ENCODE measurements at regions not wholly inside any gene's neighbourhood (a gene's known extent, or its start where the extent isn't known, plus 50 kb on each side); places are given as distances from the start of the nearest gene placed in this dataset.

- Histone ChIP-seq H3K36me3 (ENCODE audit: insufficient read depth, insufficient read length, low read length) (no peaks in the 10 kb centered on the region), H3K9ac (ENCODE audit: insufficient read length, low read depth) (no peak overlapping the region), H3K9me3 (ENCODE audit: insufficient read depth, low read length) (no peaks in the 10 kb centered on the region), H3K4me1 (ENCODE audit: insufficient read depth, insufficient read length) (no peaks in the 10 kb centered on the region), H3K4me3 (ENCODE audit: insufficient read length, low read depth) (no peak overlapping the region), H3K27me3 (ENCODE audit: insufficient read depth, insufficient read length) (no peaks in the 10 kb centered on the region)
- TF ChIP-seq YY1 (IDR thresholded peaks at IDR 0.05; ENCODE audit: insufficient read depth, insufficient read length) (no peak), ZNF274 (IDR thresholded peaks at IDR 0.05; ENCODE audit: low read depth, low read length) (no peak), SUZ12 (IDR thresholded peaks at IDR 0.05; ENCODE audit: extremely low read depth, insufficient read depth, insufficient read length) (no peak)
- no peak for DNase-seq (ENCODE audit: low read depth, low spot score)
These were observed 300.0 kb upstream of the SP8 start for GRCh38 chr7:21086688-21087087.

GRCh38 chr7:21089653-21090052 lies 303.0 kb upstream of the SP8 start:
- H3K4me1 ChIP-seq (ENCODE audit: insufficient read depth, insufficient read length) = no peaks in the 10 kb centered on the region
- no peak overlapping the region for H3K9ac ChIP-seq (ENCODE audit: insufficient read length, low read depth)
- H3K4me3 ChIP-seq (ENCODE audit: insufficient read length, low read depth) = no peak overlapping the region
- no peaks in the 10 kb centered on the region for H3K27me3 ChIP-seq (ENCODE audit: insufficient read depth, insufficient read length)
- no peak for DNase-seq (ENCODE audit: low read depth, low spot score)
- TF ChIP-seq SUZ12 (IDR thresholded peaks at IDR 0.05; ENCODE audit: extremely low read depth, insufficient read depth, insufficient read length) (no peak), YY1 (IDR thresholded peaks at IDR 0.05; ENCODE audit: insufficient read depth, insufficient read length) (no peak), ZNF274 (IDR thresholded peaks at IDR 0.05; ENCODE audit: low read depth, low read length) (no peak)
- H3K9me3 ChIP-seq (ENCODE audit: insufficient read depth, low read length) = no peaks in the 10 kb centered on the region
- no peaks in the 10 kb centered on the region for H3K36me3 ChIP-seq (ENCODE audit: insufficient read depth, insufficient read length, low read length)

DNA sequence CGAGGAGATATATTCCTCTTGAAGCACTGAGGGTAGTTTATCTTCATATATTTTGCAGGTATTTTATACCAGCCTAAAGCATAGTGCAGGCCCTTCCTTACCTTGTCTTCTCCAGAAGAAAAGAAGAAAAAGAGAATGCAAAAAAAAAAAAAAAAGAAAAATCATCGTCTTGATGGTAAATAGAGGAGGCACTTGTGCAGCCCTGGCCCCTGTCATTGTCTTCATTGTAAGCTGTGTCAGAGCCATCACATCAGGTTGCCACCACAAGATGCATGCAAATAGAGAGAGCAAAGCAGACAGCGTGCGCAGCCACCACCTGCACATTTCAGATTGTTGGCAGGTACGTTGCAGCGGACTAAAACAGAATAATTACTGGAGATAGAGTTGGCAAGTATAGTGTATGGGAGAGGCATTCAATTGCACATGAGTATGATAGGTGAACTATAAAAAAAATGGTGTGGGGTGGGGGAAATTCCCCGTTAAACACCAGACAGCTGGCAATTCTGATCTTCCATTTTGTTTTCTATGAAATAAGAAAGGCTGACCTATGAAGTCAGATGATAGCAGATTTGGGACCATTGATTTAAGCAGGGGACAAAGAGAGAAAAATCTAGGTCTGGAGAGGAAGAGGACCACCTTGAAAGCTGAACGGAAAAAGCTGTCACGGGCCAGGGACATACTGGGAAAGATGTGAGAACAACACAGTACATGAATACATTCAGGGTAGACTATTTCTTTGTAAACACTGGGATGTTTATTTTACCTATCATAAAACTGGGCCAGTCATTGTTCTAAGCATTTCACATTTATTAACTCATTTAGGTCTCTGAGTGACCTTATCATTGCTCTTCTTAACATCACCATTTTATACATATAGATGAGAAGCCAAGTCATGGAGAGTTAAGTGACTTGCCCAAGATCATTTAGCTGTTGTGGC lies 306.3 kb upstream of the SP8 start:
- H3K4me3 ChIP-seq (ENCODE audit: insufficient read length, low read depth) = no peak overlapping the region
- no peak for DNase-seq (ENCODE audit: low read depth, low spot score)
- TF ChIP-seq ZNF274 (IDR thresholded peaks at IDR 0.05; ENCODE audit: low read depth, low read length) (no peak), SUZ12 (IDR thresholded peaks at IDR 0.05; ENCODE audit: extremely low read depth, insufficient read depth, insufficient read length) (no peak), YY1 (IDR thresholded peaks at IDR 0.05; ENCODE audit: insufficient read depth, insufficient read length) (no peak)

DNA sequence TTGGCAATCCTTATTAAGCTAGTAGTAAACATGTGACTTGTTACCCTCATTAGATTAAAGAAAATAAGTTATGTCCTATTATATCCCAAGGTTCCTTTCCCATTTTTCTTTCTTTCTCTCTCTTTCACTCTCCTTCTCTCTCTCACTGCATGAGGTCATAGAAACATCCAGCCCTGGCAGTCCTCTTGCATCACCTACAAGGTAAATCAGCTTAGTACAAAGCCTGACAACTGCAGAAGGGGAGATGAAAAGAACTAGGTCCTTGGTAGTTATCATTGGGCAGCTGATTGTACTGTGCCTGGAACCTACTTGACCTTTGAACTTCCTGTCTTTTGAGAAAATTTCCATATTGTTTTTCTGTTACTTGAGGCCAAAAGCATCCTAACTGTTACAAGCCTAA lies 307.9 kb upstream of the SP8 start:
- Histone ChIP-seq H3K4me3 (ENCODE audit: insufficient read length, low read depth) (no peak overlapping the region), H3K27me3 (ENCODE audit: insufficient read depth, insufficient read length) (no peaks in the 10 kb centered on the region), H3K9me3 (ENCODE audit: insufficient read depth, low read length) (no peaks in the 10 kb centered on the region), H3K9ac (ENCODE audit: insufficient read length, low read depth) (no peak overlapping the region), H3K4me1 (ENCODE audit: insufficient read depth, insufficient read length) (no peaks in the 10 kb centered on the region), H3K36me3 (ENCODE audit: insufficient read depth, insufficient read length, low read length) (no peaks in the 10 kb centered on the region)
- TF ChIP-seq YY1 (IDR thresholded peaks at IDR 0.05; ENCODE audit: insufficient read depth, insufficient read length) (no peak), ZNF274 (IDR thresholded peaks at IDR 0.05; ENCODE audit: low read depth, low read length) (no peak), SUZ12 (IDR thresholded peaks at IDR 0.05; ENCODE audit: extremely low read depth, insufficient read depth, insufficient read length) (no peak)
- DNase-seq (ENCODE audit: low read depth, low spot score) = no peak

More for the DNA sequence above, 306.3 kb upstream of the SP8 start:
- Histone ChIP-seq H3K9me3 (ENCODE audit: insufficient read depth, low read length) (no peaks in the 10 kb centered on the region), H3K36me3 (ENCODE audit: insufficient read depth, insufficient read length, low read length) (no peaks in the 10 kb centered on the region), H3K9ac (ENCODE audit: insufficient read length, low read depth) (no peak overlapping the region), H3K27me3 (ENCODE audit: insufficient read depth, insufficient read length) (no peaks in the 10 kb centered on the region), H3K4me1 (ENCODE audit: insufficient read depth, insufficient read length) (no peaks in the 10 kb centered on the region)

GRCh38 chr7:21099432-21099831 lies 312.7 kb upstream of the SP8 start:
- no peak for TF ChIP-seq YY1 (IDR thresholded peaks at IDR 0.05; ENCODE audit: insufficient read depth, insufficient read length)
- no peak for TF ChIP-seq ZNF274 (IDR thresholded peaks at IDR 0.05; ENCODE audit: low read depth, low read length)
- no peak for TF ChIP-seq SUZ12 (IDR thresholded peaks at IDR 0.05; ENCODE audit: extremely low read depth, insufficient read depth, insufficient read length)

DNA sequence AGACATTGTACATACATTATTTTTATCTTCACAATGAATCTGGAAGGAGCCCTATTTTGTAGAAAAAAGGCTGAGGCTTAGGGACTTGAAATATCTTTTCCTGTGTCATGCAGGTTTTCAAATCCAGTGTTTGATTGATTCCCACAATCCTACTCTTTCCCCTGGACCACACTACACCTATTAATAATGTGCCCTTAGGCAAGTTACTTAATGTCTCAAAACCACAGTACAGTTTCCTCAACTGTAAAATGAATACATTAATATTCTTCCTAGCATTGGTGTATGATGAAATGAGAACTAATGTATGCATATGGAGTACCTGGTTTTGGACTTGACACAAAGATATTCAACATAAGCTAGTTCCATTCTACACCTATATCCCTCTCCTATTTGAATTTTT lies 313.3 kb upstream of the SP8 start:
- Histone ChIP-seq H3K27me3 (ENCODE audit: insufficient read depth, insufficient read length) (no peaks in the 10 kb centered on the region), H3K4me3 (ENCODE audit: insufficient read length, low read depth) (no peak overlapping the region), H3K36me3 (ENCODE audit: insufficient read depth, insufficient read length, low read length) (no peaks in the 10 kb centered on the region), H3K9me3 (ENCODE audit: insufficient read depth, low read length) (no peaks in the 10 kb centered on the region), H3K4me1 (ENCODE audit: insufficient read depth, insufficient read length) (no peaks in the 10 kb centered on the region), H3K9ac (ENCODE audit: insufficient read length, low read depth) (no peak overlapping the region)
- no peak for DNase-seq (ENCODE audit: low read depth, low spot score)
- TF ChIP-seq YY1 (IDR thresholded peaks at IDR 0.05; ENCODE audit: insufficient read depth, insufficient read length) = no peak

More at GRCh38 chr7:21099432-21099831, 312.7 kb upstream of the SP8 start:
- Histone ChIP-seq H3K27me3 (ENCODE audit: insufficient read depth, insufficient read length) (no peaks in the 10 kb centered on the region), H3K4me3 (ENCODE audit: insufficient read length, low read depth) (no peak overlapping the region), H3K36me3 (ENCODE audit: insufficient read depth, insufficient read length, low read length) (no peaks in the 10 kb centered on the region), H3K9ac (ENCODE audit: insufficient read length, low read depth) (no peak overlapping the region), H3K4me1 (ENCODE audit: insufficient read depth, insufficient read length) (no peaks in the 10 kb centered on the region), H3K9me3 (ENCODE audit: insufficient read depth, low read length) (no peaks in the 10 kb centered on the region)
- DNase-seq (ENCODE audit: low read depth, low spot score) = no peak

GRCh38 chr7:21101541-21101940 lies 314.9 kb upstream of the SP8 start:
- no peak overlapping the region for H3K9ac ChIP-seq (ENCODE audit: insufficient read length, low read depth)
- no peaks in the 10 kb centered on the region for H3K9me3 ChIP-seq (ENCODE audit: insufficient read depth, low read length)
- no peaks in the 10 kb centered on the region for H3K27me3 ChIP-seq (ENCODE audit: insufficient read depth, insufficient read length)
- TF ChIP-seq ZNF274 (IDR thresholded peaks at IDR 0.05; ENCODE audit: low read depth, low read length) = no peak
- TF ChIP-seq SUZ12 (IDR thresholded peaks at IDR 0.05; ENCODE audit: extremely low read depth, insufficient read depth, insufficient read length) = no peak
- no peak for TF ChIP-seq YY1 (IDR thresholded peaks at IDR 0.05; ENCODE audit: insufficient read depth, insufficient read length)
- no peak overlapping the region for H3K4me3 ChIP-seq (ENCODE audit: insufficient read length, low read depth)
- H3K36me3 ChIP-seq (ENCODE audit: insufficient read depth, insufficient read length, low read length) = no peaks in the 10 kb centered on the region
- DNase-seq (ENCODE audit: low read depth, low spot score) = no peak
- no peaks in the 10 kb centered on the region for H3K4me1 ChIP-seq (ENCODE audit: insufficient read depth, insufficient read length)
